Spleen (tissue), 11 donors: ENCODE measurements at regions not wholly inside any gene's neighbourhood (a gene's known extent, or its start where the extent isn't known, plus 50 kb on each side); places are given as distances from the start of the nearest gene placed in this dataset.

Source experiments
- DNase-seq: peaks from one replicate; pipeline ENCODE4 v3.0.0-alpha.2; 2020
- H3K27ac ChIP-seq, 8 donors: fragments of 200-600 bp; sonication (generic) in 7 of 8; 1 replicate in 4 of 8; 2 replicates in 4 of 8; pipeline versions ENCODE4 v1.5.0 to v1.8.0; 2016 to 2021; ENCODE audit warnings: inconsistent platforms in 4 of 8, mild to moderate bottlenecking in 4 of 8, moderate library complexity in 1 of 8
- H3K27me3 ChIP-seq, 7 donors: fragments of 200-600 bp; sonication (generic) in 6 of 7; replicated peaks in 1 of 7; 1 replicate in 4 of 7; 2 replicates in 3 of 7; pipeline versions ENCODE4 v1.5.0 to v1.8.0; 2016 to 2021; ENCODE audit warnings: inconsistent platforms in 3 of 7, mild to moderate bottlenecking in 1 of 7
- H3K36me3 ChIP-seq, 6 donors: fragments of 200-600 bp; sonication (generic) in 5 of 6; 1 replicate in 4 of 6; 2 replicates in 2 of 6; pipeline versions ENCODE4 v1.5.0 to v1.8.0; 2016 to 2021; ENCODE audit warnings: inconsistent platforms in 2 of 6
- H3K4me1 ChIP-seq, 6 donors: fragments of 200-600 bp; sonication (generic) in 5 of 6; 1 replicate in 3 of 6; 2 replicates in 3 of 6; pipeline versions ENCODE4 v1.5.0 to v1.8.0; 2016 to 2021; ENCODE audit warnings: inconsistent platforms in 3 of 6
- H3K4me3 ChIP-seq, 8 donors: fragments of 200-600 bp; sonication (generic) in 7 of 8; 1 replicate in 4 of 8; 2 replicates in 4 of 8; pipeline versions ENCODE4 v1.5.0 to v1.8.0; 2016 to 2021; ENCODE audit warnings: inconsistent platforms in 4 of 8, mild to moderate bottlenecking in 4 of 8, moderate library complexity in 2 of 8
- H3K9me3 ChIP-seq, 8 donors: fragments of 200-600 bp; sonication (generic) in 7 of 8; 1 replicate in 4 of 8; 2 replicates in 4 of 8; pipeline versions ENCODE4 v1.5.0 to v1.8.0; 2016 to 2021; ENCODE audit warnings: inconsistent platforms in 4 of 8
- POLR2A ChIP-seq, 3 donors: fragments of 450-650 bp; IDR thresholded peaks; one replicate each; pipeline ENCODE4 v1.5.1; 2017; ENCODE audit warnings: antibody characterized with exemption in 3 of 3, mild to moderate bottlenecking in 1 of 3
- POLR2AphosphoS5 ChIP-seq, 3 donors: sonication (generic); formaldehyde crosslinking; IDR thresholded peaks; one replicate each; pipeline ENCODE4 v1.5.1; 2017; ENCODE audit warnings: antibody characterized with exemption in 3 of 3
- WGBS, 5 donors: extraction: QIAGEN DNeasy Blood & Tissue Kit in 3 of 5; methylation state at CpG; one replicate each; pipeline versions ENCODE4 v1.1.5 to v1.1.7; 2013 to 2018; 5-methylcytosine and 5-hydroxymethylcytosine counted together
- intact Hi-C: fragments of 100-400 bp; cut with DNase I; formaldehyde crosslinking; loops from one replicate; pipeline ENCODE4 v1.15.0; 2023; ENCODE audit warnings: low total_unique reads
- TF ChIP-seq, protein P1 (sequence below), 11 experiments: fragments of 200-600 bp in 7 of 11; fragments of 450-650 bp in 4 of 11; sonication (generic) in 4 of 11; IDR thresholded peaks in 8 of 11; conservative IDR thresholded peaks in 3 of 11; 1 replicate in 7 of 11; 2 replicates in 4 of 11; pipeline versions ENCODE4 v1.4.0 to v1.8.0; 2016 to 2021; ENCODE audit warnings: antibody characterized with exemption in 11 of 11, inconsistent platforms in 4 of 11, mild to moderate bottlenecking in 1 of 11
- donor health status: healthy with polysubstance abuse.
- donor health status: DM: no; HTN: no; CAD: no; lungs with moderate emphysema.
- donor health status: DM: no; HTN: no; CAD: no.
- donor health status: Bipolar disorder and iron deficiency.
- donor health status: healthy.
- donor health status: DM: no; HTN: no; CAD: no.
- donor health status: DM: yes; HTN: yes; CAD: no.

DNA sequence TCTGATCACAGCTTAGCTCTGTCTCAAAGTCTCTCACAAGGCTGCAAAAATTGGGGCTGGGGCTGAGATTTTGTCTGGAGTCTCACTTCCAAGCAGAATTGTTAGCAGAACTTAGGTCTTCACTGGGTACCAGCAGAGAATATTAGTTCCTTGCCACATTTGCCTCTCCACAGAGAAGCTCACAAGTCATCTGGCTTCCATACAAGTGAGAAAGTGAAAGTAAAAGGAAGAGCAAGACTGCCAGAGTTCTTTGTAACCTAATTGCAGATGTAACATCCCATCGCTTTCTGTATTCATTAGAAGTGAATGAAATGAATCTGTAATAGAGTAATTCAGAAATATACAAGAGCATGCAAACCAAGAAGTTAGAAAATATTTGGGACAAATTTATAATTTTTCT lies 624.1 kb upstream of the GNPDA2 start:
- Histone ChIP-seq H3K4me3 (peak overlapping the region in 2 of 8 donors; percentile 20 to 49), H3K9me3 (no peaks in the 10 kb centered on the region), H3K27me3 (no peaks in the 10 kb centered on the region), H3K4me1 (no peaks in the 10 kb centered on the region), H3K27ac (peak overlapping the region in 2 of 8 donors; percentile 9 to 28), H3K36me3 (no peaks in the 10 kb centered on the region)
- no peak for DNase-seq
- intact Hi-C loops, result no loop called here
- WGBS, 5 donors, result 15 to 30% (median 21%) methylated on average over 1 of the region's 1 CpG
- TF ChIP-seq, protein P1, sequence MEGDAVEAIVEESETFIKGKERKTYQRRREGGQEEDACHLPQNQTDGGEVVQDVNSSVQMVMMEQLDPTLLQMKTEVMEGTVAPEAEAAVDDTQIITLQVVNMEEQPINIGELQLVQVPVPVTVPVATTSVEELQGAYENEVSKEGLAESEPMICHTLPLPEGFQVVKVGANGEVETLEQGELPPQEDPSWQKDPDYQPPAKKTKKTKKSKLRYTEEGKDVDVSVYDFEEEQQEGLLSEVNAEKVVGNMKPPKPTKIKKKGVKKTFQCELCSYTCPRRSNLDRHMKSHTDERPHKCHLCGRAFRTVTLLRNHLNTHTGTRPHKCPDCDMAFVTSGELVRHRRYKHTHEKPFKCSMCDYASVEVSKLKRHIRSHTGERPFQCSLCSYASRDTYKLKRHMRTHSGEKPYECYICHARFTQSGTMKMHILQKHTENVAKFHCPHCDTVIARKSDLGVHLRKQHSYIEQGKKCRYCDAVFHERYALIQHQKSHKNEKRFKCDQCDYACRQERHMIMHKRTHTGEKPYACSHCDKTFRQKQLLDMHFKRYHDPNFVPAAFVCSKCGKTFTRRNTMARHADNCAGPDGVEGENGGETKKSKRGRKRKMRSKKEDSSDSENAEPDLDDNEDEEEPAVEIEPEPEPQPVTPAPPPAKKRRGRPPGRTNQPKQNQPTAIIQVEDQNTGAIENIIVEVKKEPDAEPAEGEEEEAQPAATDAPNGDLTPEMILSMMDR (IDR thresholded peaks at IDR 0.05 in 8 of 11, conservative IDR thresholded peaks at IDR 0.05 in 3 of 11), result no peak
- no peak for TF ChIP-seq POLR2AphosphoS5 (IDR thresholded peaks at IDR 0.05)

DNA sequence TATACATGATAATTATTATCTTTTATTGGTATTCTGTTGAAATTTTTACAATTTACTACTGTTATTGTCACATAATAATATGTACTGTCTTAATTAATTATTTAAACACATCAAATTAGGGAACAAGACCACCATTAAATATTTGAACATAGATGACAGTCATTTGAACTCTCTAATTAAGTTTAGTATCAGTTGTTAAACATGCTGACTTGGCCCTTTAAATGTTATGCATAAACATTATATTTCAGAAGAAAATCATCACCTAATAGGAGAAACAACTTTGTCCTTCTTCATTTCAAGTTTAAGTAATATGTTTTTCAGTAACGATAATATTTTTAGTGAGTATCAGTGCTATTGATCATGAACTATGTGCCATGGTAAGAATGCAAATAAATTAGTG lies 623.5 kb upstream of the GNPDA2 start:
- no peak for DNase-seq
- intact Hi-C loops, result no loop called here
- Histone ChIP-seq H3K4me1 (no peaks in the 10 kb centered on the region), H3K36me3 (no peaks in the 10 kb centered on the region), H3K27ac (no peak overlapping the region), H3K4me3 (no peak overlapping the region), H3K27me3 (no peaks in the 10 kb centered on the region), H3K9me3 (no peaks in the 10 kb centered on the region)
- 88 to 96% (median 89%) methylated on average over 1 of the region's 1 CpG for WGBS, 5 donors
- no peak for TF ChIP-seq POLR2AphosphoS5 (IDR thresholded peaks at IDR 0.05)

GRCh38 chr4:45346816-45347435 lies 620.6 kb upstream of the GNPDA2 start:
- Histone ChIP-seq H3K4me3 (no peak overlapping the region), H3K4me1 (no peaks in the 10 kb centered on the region), H3K9me3 (peaks cover 0 to 4% (median 0%) of the 10 kb centered on the region in 8 donors), H3K27ac (no peak overlapping the region), H3K36me3 (no peaks in the 10 kb centered on the region), H3K27me3 (no peaks in the 10 kb centered on the region)
- TF ChIP-seq, protein P1 (IDR thresholded peaks at IDR 0.05 in 8 of 11, conservative IDR thresholded peaks at IDR 0.05 in 3 of 11), result no peak
- TF ChIP-seq POLR2AphosphoS5 (IDR thresholded peaks at IDR 0.05) (no peak), POLR2A (IDR thresholded peaks at IDR 0.05) (no peak)
- WGBS, 5 donors, result 71 to 84% (median 76%) methylated on average over 4 of the region's 4 CpGs
- no peak for DNase-seq
- intact Hi-C loops, result no loop called here

GRCh38 chr4:45345558-45345957 lies 619.2 kb upstream of the GNPDA2 start:
- H3K27me3 ChIP-seq, result no peaks in the 10 kb centered on the region
- intact Hi-C loops, result no loop called here
- no peak overlapping the region for H3K4me3 ChIP-seq
- H3K4me1 ChIP-seq, result no peaks in the 10 kb centered on the region
- no peaks in the 10 kb centered on the region for H3K36me3 ChIP-seq
- H3K9me3 ChIP-seq, result peaks cover 0 to 4% (median 0%) of the 10 kb centered on the region in 8 donors
- 58 to 68% (median 67%) methylated on average over 5 of the region's 5 CpGs for WGBS, 5 donors
- H3K27ac ChIP-seq, result no peak overlapping the region
- DNase-seq, result no peak
- TF ChIP-seq POLR2AphosphoS5 (IDR thresholded peaks at IDR 0.05) (no peak), POLR2A (IDR thresholded peaks at IDR 0.05) (no peak)
- TF ChIP-seq, protein P1 (IDR thresholded peaks at IDR 0.05 in 8 of 11, conservative IDR thresholded peaks at IDR 0.05 in 3 of 11), result no peak

- no peak for TF ChIP-seq POLR2A (IDR thresholded peaks at IDR 0.05)
- TF ChIP-seq POLR2AphosphoS5 (IDR thresholded peaks at IDR 0.05), result no peak
- TF ChIP-seq, protein P1 (IDR thresholded peaks at IDR 0.05 in 8 of 11, conservative IDR thresholded peaks at IDR 0.05 in 3 of 11), result no peak
- Histone ChIP-seq H3K27me3 (no peaks in the 10 kb centered on the region), H3K27ac (no peak overlapping the region), H3K9me3 (no peaks in the 10 kb centered on the region), H3K4me1 (no peaks in the 10 kb centered on the region), H3K4me3 (no peak overlapping the region), H3K36me3 (no peaks in the 10 kb centered on the region)
- DNase-seq, result no peak
- intact Hi-C loops, result no loop called here
- WGBS, 5 donors, result 72 to 81% (median 78%) methylated on average over 5 of the region's 5 CpGs
Observed at GRCh38 chr4:45331802-45332201, 605.4 kb upstream of the GNPDA2 start.
